Fibroblast of lung (primary cell): ENCODE measurements at regions not wholly inside any gene's neighbourhood (a gene's known extent, or its start where the extent isn't known, plus 50 kb on each side); places are given as distances from the start of the nearest gene placed in this dataset.

Source experiments
- EZH2 ChIP-seq: IDR thresholded peaks from 2 replicates; pipeline ENCODE4 v1.5.1; 2012; ENCODE audit warnings: low read length, control low read depth, mild to moderate bottlenecking; ENCODE audit errors: missing control alignments
- TF ChIP-seq, protein P1 (sequence below), 2 donors: IDR thresholded peaks in 1 of 2; conservative IDR thresholded peaks in 1 of 2; 1 replicate in 1 of 2; 2 replicates in 1 of 2; pipeline ENCODE4 v1.5.1; 2011 to 2012; ENCODE audit warnings: low read length in 2 of 2, control low read depth in 1 of 2, inconsistent platforms in 1 of 2, low read depth in 1 of 2, mild to moderate bottlenecking in 1 of 2

DNA sequence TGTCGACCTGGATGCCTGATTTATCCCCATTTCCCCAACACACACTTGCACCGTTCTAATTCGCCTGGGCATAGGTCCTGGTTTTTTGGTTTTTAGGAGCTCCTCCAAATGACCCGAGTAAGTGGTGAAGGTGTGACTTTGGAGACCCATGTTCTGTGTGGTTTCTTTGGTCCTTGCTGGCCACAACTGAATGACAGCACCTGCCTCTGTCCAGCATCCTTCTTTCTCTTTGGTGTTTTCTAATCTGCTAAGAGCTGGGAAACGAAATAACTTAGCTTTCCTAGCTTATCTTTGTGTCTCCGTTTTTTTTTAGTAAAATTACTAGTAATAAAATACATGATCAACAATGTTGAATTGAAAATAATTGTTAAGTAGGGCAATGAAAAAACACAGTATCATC is 120.2 kb downstream of the PRLHR start:
- TF ChIP-seq, protein P1, sequence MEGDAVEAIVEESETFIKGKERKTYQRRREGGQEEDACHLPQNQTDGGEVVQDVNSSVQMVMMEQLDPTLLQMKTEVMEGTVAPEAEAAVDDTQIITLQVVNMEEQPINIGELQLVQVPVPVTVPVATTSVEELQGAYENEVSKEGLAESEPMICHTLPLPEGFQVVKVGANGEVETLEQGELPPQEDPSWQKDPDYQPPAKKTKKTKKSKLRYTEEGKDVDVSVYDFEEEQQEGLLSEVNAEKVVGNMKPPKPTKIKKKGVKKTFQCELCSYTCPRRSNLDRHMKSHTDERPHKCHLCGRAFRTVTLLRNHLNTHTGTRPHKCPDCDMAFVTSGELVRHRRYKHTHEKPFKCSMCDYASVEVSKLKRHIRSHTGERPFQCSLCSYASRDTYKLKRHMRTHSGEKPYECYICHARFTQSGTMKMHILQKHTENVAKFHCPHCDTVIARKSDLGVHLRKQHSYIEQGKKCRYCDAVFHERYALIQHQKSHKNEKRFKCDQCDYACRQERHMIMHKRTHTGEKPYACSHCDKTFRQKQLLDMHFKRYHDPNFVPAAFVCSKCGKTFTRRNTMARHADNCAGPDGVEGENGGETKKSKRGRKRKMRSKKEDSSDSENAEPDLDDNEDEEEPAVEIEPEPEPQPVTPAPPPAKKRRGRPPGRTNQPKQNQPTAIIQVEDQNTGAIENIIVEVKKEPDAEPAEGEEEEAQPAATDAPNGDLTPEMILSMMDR (conservative IDR thresholded peaks at IDR 0.05 in 1 of 2, IDR thresholded peaks at IDR 0.05 in 1 of 2; ENCODE audit: low read depth in 1 of 2, low read length in 2 of 2): no peak
- TF ChIP-seq EZH2: no peak
